ENCODE measurements at regions not wholly inside any gene's neighbourhood (a gene's known extent, or its start where the extent isn't known, plus 50 kb on each side); places are given as distances from the start of the nearest gene placed in this dataset.

GRCh38 chr3:171548917-171549316 is 88.7 kb upstream of the TNIK start:
- no peak for TF ChIP-seq CTCF (IDR thresholded peaks at IDR 0.05; ENCODE audit: insufficient read depth, low read depth, low read length)
- peak; percentile 76 for DNase-seq (ENCODE audit: low read depth)
- no peak overlapping the region for H3K4me3 ChIP-seq (ENCODE audit: low read depth, low read length)

GRCh38 chr3:171543759-171544300 is 83.6 kb upstream of the TNIK start:
- no peak for DNase-seq (ENCODE audit: low read depth)
- TF ChIP-seq CTCF (IDR thresholded peaks at IDR 0.05; ENCODE audit: insufficient read depth, low read depth, low read length), result no peak
- no peak overlapping the region for H3K4me3 ChIP-seq (ENCODE audit: low read depth, low read length)

- no peak for TF ChIP-seq CTCF (IDR thresholded peaks at IDR 0.05; ENCODE audit: insufficient read depth, low read depth, low read length)
- no peak for DNase-seq (ENCODE audit: low read depth)
- H3K4me3 ChIP-seq (ENCODE audit: low read depth, low read length), result no peak overlapping the region
These were observed 82.8 kb upstream of the TNIK start for GRCh38 chr3:171542976-171543375.

GRCh38 chr3:171541647-171542046 is 81.4 kb upstream of the TNIK start:
- no peak for DNase-seq (ENCODE audit: low read depth)
- no peak for TF ChIP-seq CTCF (IDR thresholded peaks at IDR 0.05; ENCODE audit: insufficient read depth, low read depth, low read length)
- H3K4me3 ChIP-seq (ENCODE audit: low read depth, low read length), result no peak overlapping the region

GRCh38 chr3:171541181-171541580 is 81.0 kb upstream of the TNIK start:
- no peak for DNase-seq (ENCODE audit: low read depth)
- TF ChIP-seq CTCF (IDR thresholded peaks at IDR 0.05; ENCODE audit: insufficient read depth, low read depth, low read length), result no peak
- H3K4me3 ChIP-seq (ENCODE audit: low read depth, low read length), result no peak overlapping the region

GRCh38 chr3:171535799-171536198 is 75.6 kb upstream of the TNIK start:
- DNase-seq (ENCODE audit: low read depth), result no peak
- H3K4me3 ChIP-seq (ENCODE audit: low read depth, low read length), result no peak overlapping the region
- no peak for TF ChIP-seq CTCF (IDR thresholded peaks at IDR 0.05; ENCODE audit: insufficient read depth, low read depth, low read length)

- H3K4me3 ChIP-seq (ENCODE audit: low read depth, low read length), result no peak overlapping the region
- no peak for TF ChIP-seq CTCF (IDR thresholded peaks at IDR 0.05; ENCODE audit: insufficient read depth, low read depth, low read length)
- no peak for DNase-seq (ENCODE audit: low read depth)
These were observed 74.9 kb upstream of the TNIK start for GRCh38 chr3:171535133-171535532.

Data from fibroblast of villous mesenchyme (primary cell).